Nephron (organoid): ENCODE measurements at regions not wholly inside any gene's neighbourhood (a gene's known extent, or its start where the extent isn't known, plus 50 kb on each side); places are given as distances from the start of the nearest gene placed in this dataset.

Source experiments
- H3K27ac Mint-ChIP-seq, 3 experiments: 2 replicates each; pipeline ENCODE4 v1.8.0; 2020; ENCODE audit warnings: mixed read lengths in 3 of 3, mild to moderate bottlenecking in 2 of 3, moderate library complexity in 1 of 3
- H3K27me3 Mint-ChIP-seq: 2 replicates; pipeline ENCODE4 v1.8.0; 2021; ENCODE audit warnings: low read depth, mild to moderate bottlenecking, moderate library complexity, mixed read lengths
- H3K36me3 Mint-ChIP-seq: 2 replicates; pipeline ENCODE4 v1.8.0; 2020; ENCODE audit warnings: low read depth, mixed read lengths
- H3K4me1 Mint-ChIP-seq: 2 replicates; pipeline ENCODE4 v1.8.0; 2020; ENCODE audit warnings: mixed read lengths
- H3K4me3 Mint-ChIP-seq, 3 experiments: 2 replicates each; pipeline ENCODE4 v1.8.0; 2020; ENCODE audit warnings: mild to moderate bottlenecking in 3 of 3, mixed read lengths in 3 of 3, moderate library complexity in 2 of 3
- H3K9me3 Mint-ChIP-seq: 2 replicates; pipeline ENCODE4 v1.8.0; 2020; ENCODE audit warnings: mixed read lengths
- CTCF ChIP-seq, 3 experiments: fragments of 200-600 bp; sonication (generic); IDR thresholded peaks; one replicate each; pipeline ENCODE4 v1.5.0; 2021; ENCODE audit warnings: antibody characterized with exemption in 3 of 3; ENCODE audit not compliant: unreplicated experiment in 3 of 3

GRCh38 chr11:82458761-82459160 lies 274.9 kb downstream of the FAM181B start:
- Mint-ChIP-seq H3K27me3 (no peaks in the 10 kb centered on the region), H3K4me3 (no peak overlapping the region), H3K36me3 (no peaks in the 10 kb centered on the region), H3K27ac (no peak overlapping the region), H3K4me1 (peaks cover 17% of the 10 kb centered on the region), H3K9me3 (no peaks in the 10 kb centered on the region)
- no peak for TF ChIP-seq CTCF (IDR thresholded peaks at IDR 0.05; ENCODE audit: unreplicated experiment in 3 of 3)

GRCh38 chr11:82458147-82458546 lies 275.5 kb downstream of the FAM181B start:
- TF ChIP-seq CTCF (IDR thresholded peaks at IDR 0.05; ENCODE audit: unreplicated experiment in 3 of 3) = no peak
- peaks cover 13% of the 10 kb centered on the region for H3K4me1 Mint-ChIP-seq
- H3K27ac Mint-ChIP-seq = no peak overlapping the region
- H3K27me3 Mint-ChIP-seq = no peaks in the 10 kb centered on the region
- no peaks in the 10 kb centered on the region for H3K9me3 Mint-ChIP-seq
- no peaks in the 10 kb centered on the region for H3K36me3 Mint-ChIP-seq
- no peak overlapping the region for H3K4me3 Mint-ChIP-seq

GRCh38 chr11:82450996-82451395 lies 282.7 kb downstream of the FAM181B start:
- H3K27me3 Mint-ChIP-seq = no peaks in the 10 kb centered on the region
- H3K36me3 Mint-ChIP-seq = no peaks in the 10 kb centered on the region
- H3K27ac Mint-ChIP-seq = no peak overlapping the region
- no peaks in the 10 kb centered on the region for H3K4me1 Mint-ChIP-seq
- TF ChIP-seq CTCF (IDR thresholded peaks at IDR 0.05; ENCODE audit: unreplicated experiment in 3 of 3) = no peak
- no peaks in the 10 kb centered on the region for H3K9me3 Mint-ChIP-seq
- no peak overlapping the region for H3K4me3 Mint-ChIP-seq

GRCh38 chr11:82406611-82407010 lies 327.1 kb downstream of the FAM181B start:
- no peaks in the 10 kb centered on the region for H3K27me3 Mint-ChIP-seq
- H3K4me3 Mint-ChIP-seq = no peak overlapping the region
- no peaks in the 10 kb centered on the region for H3K36me3 Mint-ChIP-seq
- TF ChIP-seq CTCF (IDR thresholded peaks at IDR 0.05; ENCODE audit: unreplicated experiment in 3 of 3) = no peak
- peaks cover 31% of the 10 kb centered on the region for H3K4me1 Mint-ChIP-seq
- H3K27ac Mint-ChIP-seq = peak overlapping the region; percentile 1 to 27 (median 17)
- peaks cover 13% of the 10 kb centered on the region for H3K9me3 Mint-ChIP-seq

- no peaks in the 10 kb centered on the region for H3K27me3 Mint-ChIP-seq
- no peak for TF ChIP-seq CTCF (IDR thresholded peaks at IDR 0.05; ENCODE audit: unreplicated experiment in 3 of 3)
- H3K9me3 Mint-ChIP-seq = peaks cover 6% of the 10 kb centered on the region
- H3K36me3 Mint-ChIP-seq = no peaks in the 10 kb centered on the region
- H3K4me3 Mint-ChIP-seq = no peak overlapping the region
- H3K27ac Mint-ChIP-seq = peak overlapping the region in 2 of 3 experiments; percentile 1 to 32
- peaks cover 35% of the 10 kb centered on the region for H3K4me1 Mint-ChIP-seq
Observed at GRCh38 chr11:82405421-82405820, 328.2 kb downstream of the FAM181B start.

GRCh38 chr11:82404981-82405380 lies 328.7 kb downstream of the FAM181B start:
- H3K27me3 Mint-ChIP-seq = no peaks in the 10 kb centered on the region
- peaks cover 40% of the 10 kb centered on the region for H3K4me1 Mint-ChIP-seq
- peaks cover 6% of the 10 kb centered on the region for H3K9me3 Mint-ChIP-seq
- no peak for TF ChIP-seq CTCF (IDR thresholded peaks at IDR 0.05; ENCODE audit: unreplicated experiment in 3 of 3)
- H3K4me3 Mint-ChIP-seq = no peak overlapping the region
- H3K36me3 Mint-ChIP-seq = no peaks in the 10 kb centered on the region
- H3K27ac Mint-ChIP-seq = peak overlapping the region in 1 of 3 experiments; percentile 10
